ENCODE measurements at regions not wholly inside any gene's neighbourhood (a gene's known extent, or its start where the extent isn't known, plus 50 kb on each side); places are given as distances from the start of the nearest gene placed in this dataset.

DNA sequence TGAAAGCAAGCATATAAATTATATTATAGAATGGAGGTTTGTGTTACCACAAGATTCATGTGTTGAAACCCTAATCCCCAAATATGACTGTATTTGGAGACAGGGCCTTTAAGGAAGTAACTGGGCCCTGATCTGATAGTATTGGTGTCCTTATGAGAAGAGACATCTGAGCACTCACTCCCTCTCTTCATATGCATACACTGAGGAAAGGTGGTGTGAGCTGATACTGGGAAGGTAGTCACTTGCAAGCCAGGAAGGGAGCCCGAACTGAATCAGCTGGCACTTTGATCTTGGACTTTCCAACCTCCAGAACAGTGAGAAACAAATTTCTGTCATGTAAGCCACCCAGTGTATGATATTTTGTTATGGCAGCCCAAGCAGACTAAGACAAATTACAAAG lies 66.9 kb upstream of the RHOBTB1 start:
- TF ChIP-seq, protein P1, sequence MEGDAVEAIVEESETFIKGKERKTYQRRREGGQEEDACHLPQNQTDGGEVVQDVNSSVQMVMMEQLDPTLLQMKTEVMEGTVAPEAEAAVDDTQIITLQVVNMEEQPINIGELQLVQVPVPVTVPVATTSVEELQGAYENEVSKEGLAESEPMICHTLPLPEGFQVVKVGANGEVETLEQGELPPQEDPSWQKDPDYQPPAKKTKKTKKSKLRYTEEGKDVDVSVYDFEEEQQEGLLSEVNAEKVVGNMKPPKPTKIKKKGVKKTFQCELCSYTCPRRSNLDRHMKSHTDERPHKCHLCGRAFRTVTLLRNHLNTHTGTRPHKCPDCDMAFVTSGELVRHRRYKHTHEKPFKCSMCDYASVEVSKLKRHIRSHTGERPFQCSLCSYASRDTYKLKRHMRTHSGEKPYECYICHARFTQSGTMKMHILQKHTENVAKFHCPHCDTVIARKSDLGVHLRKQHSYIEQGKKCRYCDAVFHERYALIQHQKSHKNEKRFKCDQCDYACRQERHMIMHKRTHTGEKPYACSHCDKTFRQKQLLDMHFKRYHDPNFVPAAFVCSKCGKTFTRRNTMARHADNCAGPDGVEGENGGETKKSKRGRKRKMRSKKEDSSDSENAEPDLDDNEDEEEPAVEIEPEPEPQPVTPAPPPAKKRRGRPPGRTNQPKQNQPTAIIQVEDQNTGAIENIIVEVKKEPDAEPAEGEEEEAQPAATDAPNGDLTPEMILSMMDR (IDR thresholded peaks at IDR 0.05): no peak
- TF ChIP-seq POLR2A (IDR thresholded peaks at IDR 0.05): no peak

Data from uterus (tissue), 2 donors.